ENCODE measurements at regions not wholly inside any gene's neighbourhood (a gene's known extent, or its start where the extent isn't known, plus 50 kb on each side); places are given as distances from the start of the nearest gene placed in this dataset.
A peak's percentile ranks its signal among the peaks of the same experiment; 100 is the strongest.

GRCh38 chr2:66761826-66762225 lies 326.9 kb downstream of the MEIS1 start:
- TF ChIP-seq, protein P1, sequence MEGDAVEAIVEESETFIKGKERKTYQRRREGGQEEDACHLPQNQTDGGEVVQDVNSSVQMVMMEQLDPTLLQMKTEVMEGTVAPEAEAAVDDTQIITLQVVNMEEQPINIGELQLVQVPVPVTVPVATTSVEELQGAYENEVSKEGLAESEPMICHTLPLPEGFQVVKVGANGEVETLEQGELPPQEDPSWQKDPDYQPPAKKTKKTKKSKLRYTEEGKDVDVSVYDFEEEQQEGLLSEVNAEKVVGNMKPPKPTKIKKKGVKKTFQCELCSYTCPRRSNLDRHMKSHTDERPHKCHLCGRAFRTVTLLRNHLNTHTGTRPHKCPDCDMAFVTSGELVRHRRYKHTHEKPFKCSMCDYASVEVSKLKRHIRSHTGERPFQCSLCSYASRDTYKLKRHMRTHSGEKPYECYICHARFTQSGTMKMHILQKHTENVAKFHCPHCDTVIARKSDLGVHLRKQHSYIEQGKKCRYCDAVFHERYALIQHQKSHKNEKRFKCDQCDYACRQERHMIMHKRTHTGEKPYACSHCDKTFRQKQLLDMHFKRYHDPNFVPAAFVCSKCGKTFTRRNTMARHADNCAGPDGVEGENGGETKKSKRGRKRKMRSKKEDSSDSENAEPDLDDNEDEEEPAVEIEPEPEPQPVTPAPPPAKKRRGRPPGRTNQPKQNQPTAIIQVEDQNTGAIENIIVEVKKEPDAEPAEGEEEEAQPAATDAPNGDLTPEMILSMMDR (IDR thresholded peaks at IDR 0.05; ENCODE audit: low read depth, low read length) = no peak
- DNase-seq (ENCODE audit: low read depth in 2 of 2) = no peak
- H3K4me3 ChIP-seq (replicated peaks in 1 of 2; ENCODE audit: low read depth in 2 of 2, low read length in 2 of 2) = no peak overlapping the region

DNA sequence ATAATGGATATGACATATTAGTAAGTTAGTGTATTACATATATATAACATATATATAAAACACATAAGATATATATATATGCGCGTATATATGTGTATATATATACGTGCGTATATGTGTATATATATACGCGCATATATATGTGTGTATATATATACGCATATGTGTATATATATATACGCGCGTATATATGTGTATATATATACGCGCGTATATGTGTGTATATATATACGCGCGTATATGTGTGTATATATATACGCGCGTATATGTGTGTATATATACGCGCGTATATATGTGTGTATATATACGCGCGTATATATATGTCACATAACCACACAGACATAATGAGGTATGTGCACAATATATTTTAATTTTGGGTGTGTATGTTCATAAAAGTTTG lies 327.8 kb downstream of the MEIS1 start:
- H3K4me3 ChIP-seq (replicated peaks in 1 of 2; ENCODE audit: low read depth in 2 of 2, low read length in 2 of 2) = no peak overlapping the region
- TF ChIP-seq, protein P1 (IDR thresholded peaks at IDR 0.05; ENCODE audit: low read depth, low read length) = no peak
- DNase-seq (ENCODE audit: low read depth in 2 of 2) = no peak

DNA sequence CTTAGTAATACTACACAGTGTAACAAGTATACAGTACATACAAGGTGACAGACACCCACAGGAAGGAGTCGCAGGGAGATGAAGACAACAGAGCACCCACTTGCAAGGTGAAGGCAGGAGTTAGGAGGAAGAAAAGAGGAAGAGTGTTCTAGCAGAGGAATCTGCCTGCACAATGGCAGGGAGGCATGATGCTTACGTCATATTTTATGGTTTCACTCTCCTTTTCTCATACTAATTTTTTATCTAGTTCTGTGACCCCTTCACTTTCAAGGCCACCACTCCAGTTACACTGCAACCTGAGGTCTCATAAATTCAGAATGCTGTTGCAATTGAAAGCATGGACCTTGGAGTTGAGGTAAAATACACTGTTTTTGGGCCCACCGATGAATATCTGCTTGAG lies 331.7 kb downstream of the MEIS1 start:
- TF ChIP-seq, protein P1 (IDR thresholded peaks at IDR 0.05; ENCODE audit: low read depth, low read length) = no peak
- H3K4me3 ChIP-seq (replicated peaks in 1 of 2; ENCODE audit: low read depth in 2 of 2, low read length in 2 of 2) = no peak overlapping the region
- no peak for DNase-seq (ENCODE audit: low read depth in 2 of 2)

GRCh38 chr2:66771359-66771976 lies 336.5 kb downstream of the MEIS1 start:
- no peak overlapping the region for H3K4me3 ChIP-seq (replicated peaks in 1 of 2; ENCODE audit: low read depth in 2 of 2, low read length in 2 of 2)
- peak in 1 of 2 donors; percentile 6 for DNase-seq (ENCODE audit: low read depth in 2 of 2)
- TF ChIP-seq, protein P1 (IDR thresholded peaks at IDR 0.05; ENCODE audit: low read depth, low read length) = no peak

- TF ChIP-seq, protein P1 (IDR thresholded peaks at IDR 0.05; ENCODE audit: low read depth, low read length) = no peak
- peak in 1 of 2 donors; percentile 2 for DNase-seq (ENCODE audit: low read depth in 2 of 2)
- no peak overlapping the region for H3K4me3 ChIP-seq (replicated peaks in 1 of 2; ENCODE audit: low read depth in 2 of 2, low read length in 2 of 2)
Measured at GRCh38 chr2:66772618-66773017, 337.7 kb downstream of the MEIS1 start.

- DNase-seq (ENCODE audit: low read depth in 2 of 2) = no peak
- TF ChIP-seq, protein P1 (IDR thresholded peaks at IDR 0.05; ENCODE audit: low read depth, low read length) = no peak
- H3K4me3 ChIP-seq (replicated peaks in 1 of 2; ENCODE audit: low read depth in 2 of 2, low read length in 2 of 2) = no peak overlapping the region
Measured at GRCh38 chr2:66775730-66776422, 341.0 kb downstream of the MEIS1 start.
